H9 (cell line): ENCODE measurements at regions not wholly inside any gene's neighbourhood (a gene's known extent, or its start where the extent isn't known, plus 50 kb on each side); places are given as distances from the start of the nearest gene placed in this dataset.

Experiments
- DNase-seq: peaks from one replicate; pipeline ENCODE4 v3.0.0-alpha.2; 2017
- H2AFZ ChIP-seq: one replicate; pipeline ENCODE4 v1.6.1; 2013; ENCODE audit warnings: mild to moderate bottlenecking, low read length, control low read depth, moderate library complexity
- H2AK5ac ChIP-seq: 2 replicates; pipeline ENCODE4 v1.6.1; 2013; ENCODE audit warnings: low read length, control low read depth, mixed read lengths; ENCODE audit not compliant: insufficient read length
- H2BK120ac ChIP-seq: one replicate; pipeline ENCODE4 v1.6.1; 2013; ENCODE audit warnings: low read depth, mild to moderate bottlenecking, low read length, control low read depth, inconsistent platforms; ENCODE audit not compliant: poor library complexity, severe bottlenecking
- H2BK12ac ChIP-seq: 2 replicates; pipeline ENCODE4 v1.6.1; 2013; ENCODE audit warnings: low read length, control low read depth, mixed read lengths, low read depth; ENCODE audit not compliant: insufficient read length
- H2BK15ac ChIP-seq: 2 replicates; pipeline ENCODE4 v1.6.1; 2013; ENCODE audit warnings: low read depth, low read length, control low read depth
- H2BK20ac ChIP-seq: one replicate; pipeline ENCODE4 v1.6.1; 2013; ENCODE audit warnings: low read depth, mild to moderate bottlenecking, low read length, control low read depth, inconsistent platforms; ENCODE audit not compliant: poor library complexity, severe bottlenecking
- H2BK5ac ChIP-seq: 2 replicates; pipeline ENCODE4 v1.6.1; 2013; ENCODE audit warnings: low read length, control low read depth, mixed read lengths; ENCODE audit not compliant: insufficient read length
- H3K14ac ChIP-seq: 2 replicates; pipeline ENCODE4 v1.6.1; 2013; ENCODE audit warnings: low read length, control low read depth; ENCODE audit not compliant: insufficient read depth
- H3K18ac ChIP-seq: 2 replicates; pipeline ENCODE4 v1.6.1; 2013; ENCODE audit warnings: low read depth, mild to moderate bottlenecking, mixed read lengths, low read length, control low read depth; ENCODE audit not compliant: insufficient read length
- H3K23ac ChIP-seq: 2 replicates; pipeline ENCODE4 v1.6.1; 2013; ENCODE audit warnings: low read length, control low read depth, mixed read lengths, low read depth; ENCODE audit not compliant: insufficient read length
- H3K23me2 ChIP-seq: 2 replicates; pipeline ENCODE4 v1.6.1; 2013; ENCODE audit warnings: low read depth, mild to moderate bottlenecking, mixed read lengths, low read length, control low read depth; ENCODE audit not compliant: insufficient read length, poor library complexity, severe bottlenecking
- H3K27ac ChIP-seq: 2 replicates; pipeline ENCODE4 v1.5.1; 2013; ENCODE audit warnings: low read length, control low read depth, mixed read lengths, low read depth; ENCODE audit not compliant: insufficient read length
- H3K27me3 ChIP-seq: 2 replicates; pipeline ENCODE4 v1.6.1; 2013; ENCODE audit warnings: low read length, control low read depth, inconsistent platforms; ENCODE audit not compliant: insufficient read depth
- H3K4ac ChIP-seq: 2 replicates; pipeline ENCODE4 v1.6.1; 2013; ENCODE audit warnings: low read depth, mild to moderate bottlenecking, control low read depth, inconsistent platforms, low read length, moderate library complexity
- H3K4me1 ChIP-seq: 2 replicates; pipeline ENCODE4 v1.6.1; 2013; ENCODE audit warnings: low read length, control low read depth, inconsistent platforms; ENCODE audit not compliant: insufficient read depth
- H3K4me2 ChIP-seq: 2 replicates; pipeline ENCODE4 v1.6.1; 2013; ENCODE audit warnings: low read length, control low read depth, mixed read lengths; ENCODE audit not compliant: insufficient read length, insufficient read depth
- H3K56ac ChIP-seq: 2 replicates; pipeline ENCODE4 v1.6.1; 2013; ENCODE audit warnings: low read depth, mild to moderate bottlenecking, mixed read lengths, low read length, control low read depth; ENCODE audit not compliant: insufficient read length
- H3K79me1 ChIP-seq: 2 replicates; pipeline ENCODE4 v1.6.1; 2013; ENCODE audit warnings: low read depth, mild to moderate bottlenecking, moderate library complexity, low read length, control low read depth, inconsistent platforms; ENCODE audit not compliant: insufficient read depth, poor library complexity, severe bottlenecking
- H3K79me2 ChIP-seq: 2 replicates; pipeline ENCODE4 v1.6.1; 2013; ENCODE audit warnings: low read length, control low read depth, inconsistent platforms; ENCODE audit not compliant: insufficient read depth
- H3K9ac ChIP-seq: 2 replicates; pipeline ENCODE4 v1.6.1; 2013; ENCODE audit warnings: low read length, control low read depth, mixed read lengths; ENCODE audit not compliant: insufficient read length; ENCODE audit errors: extremely low read depth
- H3K9me3 ChIP-seq: one replicate; pipeline ENCODE4 v1.6.1; 2013; ENCODE audit warnings: low read depth, low read length, inconsistent platforms; ENCODE audit not compliant: control insufficient read depth
- H3T11ph ChIP-seq: one replicate; pipeline ENCODE4 v1.6.1; 2013; ENCODE audit warnings: mild to moderate bottlenecking, low read length, control low read depth, inconsistent platforms
- H4K20me1 ChIP-seq: one replicate; pipeline ENCODE4 v1.6.1; 2013; ENCODE audit not compliant: control insufficient read depth, insufficient read length, insufficient read depth
- H4K5ac ChIP-seq: 2 replicates; pipeline ENCODE4 v1.6.1; 2013; ENCODE audit warnings: low read depth, mild to moderate bottlenecking, mixed read lengths, low read length, control low read depth; ENCODE audit not compliant: insufficient read length
- H4K8ac ChIP-seq: replicated peaks from 2 replicates; pipeline ENCODE4 v1.6.1; 2013; ENCODE audit warnings: low read length, control low read depth, mixed read lengths, low read depth; ENCODE audit not compliant: insufficient read length
- H4K91ac ChIP-seq: 2 replicates; pipeline ENCODE4 v1.6.1; 2013; ENCODE audit warnings: low read depth, mild to moderate bottlenecking, moderate library complexity, mixed read lengths, low read length, control low read depth; ENCODE audit not compliant: insufficient read length
- H3K27ac Mint-ChIP-seq, 3 experiments: 2 replicates in 2 of 3; 3 replicates in 1 of 3; pipeline ENCODE4 v1.8.0; 2020 to 2021; ENCODE audit warnings: mixed read lengths in 3 of 3, mild to moderate bottlenecking in 1 of 3, moderate library complexity in 1 of 3
- H3K27me3 Mint-ChIP-seq: 2 replicates; pipeline ENCODE4 v1.8.0; 2021; ENCODE audit warnings: low read depth, mild to moderate bottlenecking, moderate library complexity, mixed read lengths
- H3K36me3 Mint-ChIP-seq, 3 experiments: 2 replicates in 2 of 3; 3 replicates in 1 of 3; pipeline ENCODE4 v1.8.0; 2020 to 2021; ENCODE audit warnings: low read depth in 3 of 3, mixed read lengths in 3 of 3; ENCODE audit not compliant: insufficient read depth in 1 of 3
- H3K4me1 Mint-ChIP-seq, 2 experiments: 2 replicates each; pipeline ENCODE4 v1.8.0; 2020; ENCODE audit warnings: mixed read lengths in 2 of 2
- H3K4me3 Mint-ChIP-seq, 2 experiments: 2 replicates in 1 of 2; 3 replicates in 1 of 2; pipeline ENCODE4 v1.8.0; 2020 to 2021; ENCODE audit warnings: mild to moderate bottlenecking in 2 of 2, mixed read lengths in 2 of 2, moderate library complexity in 1 of 2
- H3K9me3 Mint-ChIP-seq, 2 experiments: 2 replicates in 1 of 2; 3 replicates in 1 of 2; pipeline ENCODE4 v1.8.0; 2020; ENCODE audit warnings: mild to moderate bottlenecking in 2 of 2, mixed read lengths in 2 of 2, moderate library complexity in 1 of 2
- WGBS: extraction: QIAGEN DNeasy Blood & Tissue Kit; methylation state at CpG from one replicate; pipeline ENCODE4 v1.1.7; 2013; ENCODE audit warnings: missing lambda C conversion rate, low lambda C conversion rate, mixed read lengths; ENCODE audit not compliant: insufficient read length; ENCODE audit errors: extremely low coverage; 5-methylcytosine and 5-hydroxymethylcytosine counted together
- TF ChIP-seq, protein P1 (sequence below): fragments of 200-600 bp; sonication (generic); conservative IDR thresholded peaks from 3 replicates; pipeline ENCODE4 v1.8.0; 2021; ENCODE audit warnings: antibody characterized with exemption, mild to moderate bottlenecking

DNA sequence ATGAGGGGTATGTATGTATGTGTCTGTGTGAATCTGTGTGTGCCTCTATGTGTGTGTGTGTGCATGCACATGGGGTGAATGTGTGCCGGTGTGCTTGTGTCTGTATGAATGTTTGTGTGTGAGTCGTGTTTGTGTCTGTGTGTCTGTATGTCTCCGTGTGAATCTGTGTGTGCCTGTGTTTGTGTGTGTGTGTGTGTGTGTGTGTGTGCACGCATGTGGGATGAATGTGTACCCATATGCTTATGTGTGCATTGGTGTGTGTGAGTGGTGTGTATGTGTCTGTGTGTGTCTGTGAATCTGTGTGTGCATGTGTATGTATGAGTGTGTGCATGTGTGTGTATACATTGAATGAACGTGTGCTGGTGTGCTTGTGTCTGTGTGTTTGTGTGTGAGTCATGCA, 88.9 kb downstream of the MATN1 start:
- Histone ChIP-seq H3K23ac (no peak overlapping the region), H3K4me1 (no peaks in the 10 kb centered on the region), H4K20me1 (no peaks in the 10 kb centered on the region), H2BK15ac (no peak overlapping the region), H2AFZ (no peak overlapping the region), H3K4ac (no peak overlapping the region), H2BK20ac (no peak overlapping the region), H4K91ac (no peak overlapping the region), H3T11ph (no peak overlapping the region), H3K23me2 (no peaks in the 10 kb centered on the region), H3K56ac (no peak overlapping the region), H3K18ac (no peak overlapping the region), H2AK5ac (no peak overlapping the region), H2BK120ac (no peak overlapping the region), H3K9me3 (no peaks in the 10 kb centered on the region), H3K27ac (no peak overlapping the region), H3K79me1 (no peaks in the 10 kb centered on the region), H4K5ac (no peak overlapping the region), H3K79me2 (no peaks in the 10 kb centered on the region), H3K27me3 (no peaks in the 10 kb centered on the region), H4K8ac (peak overlapping the region; percentile 13), H2BK5ac (no peak overlapping the region), H2BK12ac (no peak overlapping the region), H3K14ac (no peak overlapping the region), H3K9ac (no peak overlapping the region), H3K4me2 (no peak overlapping the region)
- no peaks in the 10 kb centered on the region for H3K4me1 Mint-ChIP-seq
- no peak overlapping the region for H3K27ac Mint-ChIP-seq
- no peak overlapping the region for H3K4me3 Mint-ChIP-seq
- H3K36me3 Mint-ChIP-seq = no peaks in the 10 kb centered on the region
- no peaks in the 10 kb centered on the region for H3K9me3 Mint-ChIP-seq
- no peak for DNase-seq
- no CpG with 5 or more reads among the region's 5 CpGs for WGBS
- H3K27me3 Mint-ChIP-seq = peaks cover 1% of the 10 kb centered on the region; the same call in 1 of the 2 replicates
- TF ChIP-seq, protein P1, sequence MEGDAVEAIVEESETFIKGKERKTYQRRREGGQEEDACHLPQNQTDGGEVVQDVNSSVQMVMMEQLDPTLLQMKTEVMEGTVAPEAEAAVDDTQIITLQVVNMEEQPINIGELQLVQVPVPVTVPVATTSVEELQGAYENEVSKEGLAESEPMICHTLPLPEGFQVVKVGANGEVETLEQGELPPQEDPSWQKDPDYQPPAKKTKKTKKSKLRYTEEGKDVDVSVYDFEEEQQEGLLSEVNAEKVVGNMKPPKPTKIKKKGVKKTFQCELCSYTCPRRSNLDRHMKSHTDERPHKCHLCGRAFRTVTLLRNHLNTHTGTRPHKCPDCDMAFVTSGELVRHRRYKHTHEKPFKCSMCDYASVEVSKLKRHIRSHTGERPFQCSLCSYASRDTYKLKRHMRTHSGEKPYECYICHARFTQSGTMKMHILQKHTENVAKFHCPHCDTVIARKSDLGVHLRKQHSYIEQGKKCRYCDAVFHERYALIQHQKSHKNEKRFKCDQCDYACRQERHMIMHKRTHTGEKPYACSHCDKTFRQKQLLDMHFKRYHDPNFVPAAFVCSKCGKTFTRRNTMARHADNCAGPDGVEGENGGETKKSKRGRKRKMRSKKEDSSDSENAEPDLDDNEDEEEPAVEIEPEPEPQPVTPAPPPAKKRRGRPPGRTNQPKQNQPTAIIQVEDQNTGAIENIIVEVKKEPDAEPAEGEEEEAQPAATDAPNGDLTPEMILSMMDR = no peak
